ENCODE measurements at regions not wholly inside any gene's neighbourhood (a gene's known extent, or its start where the extent isn't known, plus 50 kb on each side); places are given as distances from the start of the nearest gene placed in this dataset.

GRCh38 chr12:19904819-19905218 is 463.5 kb upstream of the PDE3A start:
- no peak for TF ChIP-seq SP1 (CRISPR knock-in tag; conservative IDR thresholded peaks at IDR 0.05)
- no peak for TF ChIP-seq CTCF (IDR thresholded peaks at IDR 0.05)
- no peak for TF ChIP-seq TEAD4 (CRISPR knock-in tag; IDR thresholded peaks at IDR 0.05)
- no peak for TF ChIP-seq SMAD3 (CRISPR knock-in tag; IDR thresholded peaks at IDR 0.05; ENCODE audit: borderline replicate concordance)
- TF ChIP-seq ELF4 (CRISPR knock-in tag; IDR thresholded peaks at IDR 0.05; ENCODE audit: low read depth): no peak
- no peak for TF ChIP-seq HMGXB4 (CRISPR knock-in tag; IDR thresholded peaks at IDR 0.05)
- TF ChIP-seq ZNF263 (CRISPR knock-in tag; IDR thresholded peaks at IDR 0.05; ENCODE audit: low read depth): no peak
